HG03280 (cell line): ENCODE measurements at regions not wholly inside any gene's neighbourhood (a gene's known extent, or its start where the extent isn't known, plus 50 kb on each side); places are given as distances from the start of the nearest gene placed in this dataset.
"Not testable (repeated sequence)": the region's sequence is repeated elsewhere in the genome, so short reads cannot be mapped to it uniquely, and the experiment has no call there.

ENCODE experiments used
- ATAC-seq: cut with Tn5 transposase; IDR thresholded peaks from one replicate; pipeline ENCODE4 v1.9.1; 2021; ENCODE audit warnings: mild to moderate bottlenecking, moderate library complexity; ENCODE audit not compliant: unreplicated experiment

GRCh38 chr7:114182837-114183236, 231.8 kb upstream of the FOXP2 start:
- no peak for ATAC-seq

DNA sequence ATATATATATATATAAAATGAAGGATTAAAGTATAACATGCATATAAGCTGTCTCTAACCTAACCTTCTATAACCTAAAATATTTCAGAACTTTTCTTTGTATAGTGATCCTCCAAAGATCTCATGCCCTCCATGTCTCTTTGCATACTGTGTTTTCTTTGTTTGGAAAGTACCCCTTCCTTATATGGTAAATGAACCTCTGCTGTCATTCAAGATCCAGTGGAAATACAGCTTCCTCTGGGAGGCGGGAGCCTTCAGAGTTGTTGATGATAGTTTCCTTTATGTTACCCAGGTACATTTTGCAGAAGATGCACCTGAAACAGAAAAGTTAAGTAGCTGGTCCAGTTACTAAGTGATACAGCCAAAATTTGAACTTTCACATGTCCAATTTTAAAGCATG, 233.3 kb upstream of the FOXP2 start:
- ATAC-seq: no peak

GRCh38 chr7:114180556-114181266, 233.9 kb upstream of the FOXP2 start:
- no peak for ATAC-seq

GRCh38 chr7:114175125-114175524, 239.5 kb upstream of the FOXP2 start:
- ATAC-seq: no peak

DNA sequence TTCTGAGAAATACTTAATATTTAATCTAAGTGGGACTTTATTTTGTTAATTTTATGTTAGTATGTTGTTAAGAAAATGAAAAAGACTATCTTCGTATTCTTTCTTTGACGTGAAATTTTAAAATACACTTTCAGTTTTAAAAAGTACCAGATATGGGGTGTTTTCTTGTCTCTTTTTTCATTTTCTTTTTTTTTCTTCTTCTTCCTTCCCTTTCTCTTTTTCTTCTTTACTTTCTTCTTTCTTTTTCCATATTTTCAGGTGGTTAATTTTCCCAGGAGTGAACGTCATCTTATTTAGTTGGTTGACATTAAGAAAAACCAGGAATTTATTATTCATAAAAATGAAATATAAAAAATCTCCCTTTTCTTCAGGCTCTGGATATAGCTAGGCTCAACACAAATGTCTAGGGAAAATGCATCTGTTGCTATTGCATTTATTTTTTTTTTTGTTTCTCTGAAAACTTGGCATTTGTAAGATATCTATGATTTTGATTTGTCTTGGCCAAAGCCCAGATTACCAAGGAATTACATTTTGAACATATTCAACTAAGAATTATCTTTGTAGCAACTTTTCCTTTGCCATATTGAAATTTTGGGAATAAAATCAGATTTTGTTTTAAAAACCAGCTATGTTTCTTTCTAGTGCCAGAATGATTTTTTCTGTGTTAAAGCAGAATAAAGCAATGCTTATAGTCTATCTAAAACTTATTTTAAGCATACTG, 241.3 kb upstream of the FOXP2 start:
- no peak for ATAC-seq

- not testable (repeated sequence) for ATAC-seq
Observed at GRCh38 chr7:114169389-114169788, 245.2 kb upstream of the FOXP2 start.

DNA sequence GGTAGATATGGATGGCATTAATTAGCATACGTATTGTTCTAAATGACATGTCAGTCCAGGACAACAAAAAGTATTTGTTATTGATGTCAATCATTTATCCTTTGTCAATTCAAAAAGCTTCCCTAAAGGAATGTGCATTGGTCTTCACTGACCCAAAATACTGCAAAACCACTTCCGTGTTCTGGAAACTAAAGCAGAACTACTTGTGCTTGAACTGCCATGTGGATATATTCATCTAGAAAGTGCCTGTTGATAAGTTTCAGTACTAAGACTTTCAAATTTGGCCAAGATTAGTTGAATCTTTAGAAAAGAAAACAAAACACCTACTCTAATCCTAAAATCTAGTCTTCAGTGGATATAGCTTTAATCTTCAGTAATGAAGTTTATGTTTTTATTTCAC, 242.1 kb upstream of the PPP1R3A start:
- no peak for ATAC-seq

- no peak for ATAC-seq
Observed at GRCh38 chr7:114158854-114159253, 240.0 kb upstream of the PPP1R3A start.

DNA sequence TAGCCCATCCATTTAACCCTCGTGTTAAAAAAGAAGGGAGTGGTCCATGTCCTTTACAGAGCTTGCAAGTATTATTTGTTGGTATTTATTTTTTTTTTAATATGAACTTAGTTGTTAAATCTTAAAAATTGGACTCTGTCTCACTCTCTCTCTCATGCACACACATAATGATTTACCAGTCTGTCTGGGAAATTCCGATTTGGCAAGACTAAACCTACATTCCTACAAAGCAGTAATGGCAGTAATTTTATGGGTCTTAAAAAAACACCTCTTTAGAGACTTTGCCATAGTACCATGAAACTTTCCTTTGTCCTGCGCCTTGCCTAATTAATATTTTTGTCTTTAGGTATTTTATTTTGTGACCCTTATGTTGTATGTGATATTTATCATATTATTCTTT, 239.5 kb upstream of the PPP1R3A start:
- no peak for ATAC-seq

GRCh38 chr7:114156178-114156577, 237.4 kb upstream of the PPP1R3A start:
- ATAC-seq: no peak

DNA sequence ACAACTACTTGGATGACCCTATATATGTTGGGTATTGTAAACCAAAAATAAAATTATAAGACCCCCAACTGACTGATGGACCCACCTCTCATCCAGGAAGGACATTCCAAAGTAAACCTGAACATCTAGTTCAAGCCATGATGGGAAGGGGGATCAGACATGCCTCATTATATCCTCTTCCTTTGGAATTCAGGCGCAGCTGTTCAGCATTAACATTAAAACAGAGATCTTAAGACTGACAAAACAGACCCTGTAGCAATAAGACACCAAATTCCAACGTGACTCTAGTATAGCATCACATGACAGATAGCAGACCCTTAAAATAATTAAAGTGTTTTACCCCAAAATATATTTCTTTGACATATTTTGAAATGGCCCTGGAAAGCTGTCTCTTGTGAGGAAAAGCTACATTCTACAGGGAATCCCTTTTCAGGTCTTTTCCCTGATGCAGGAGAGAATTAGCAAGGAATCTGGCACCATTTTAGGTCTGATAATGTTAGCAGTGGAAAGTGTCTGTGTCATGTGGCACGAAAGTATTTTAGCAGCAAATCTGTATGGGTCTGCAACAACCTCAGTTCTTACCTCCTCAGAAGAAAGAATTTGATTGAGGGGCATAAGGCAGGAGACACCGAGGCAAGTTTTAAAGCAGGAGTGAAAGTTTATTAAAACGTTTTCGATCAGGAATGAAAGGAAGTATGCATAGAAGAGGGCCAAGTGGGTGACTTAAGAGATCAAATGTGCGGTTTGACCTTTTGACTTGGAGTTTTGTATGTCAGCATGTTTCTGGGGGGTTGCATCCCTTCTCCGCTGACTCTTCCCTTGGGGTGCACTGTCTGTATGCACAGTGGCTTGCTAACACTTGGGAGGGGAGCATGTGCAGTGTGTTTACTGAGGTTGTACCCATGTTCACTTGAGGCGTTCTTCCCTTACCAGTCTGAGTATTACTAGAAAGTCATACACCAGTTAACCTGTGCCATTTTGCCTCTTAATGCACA, 236.6 kb upstream of the PPP1R3A start:
- no peak for ATAC-seq

- no peak for ATAC-seq
Observed at GRCh38 chr7:114153700-114154099, 234.9 kb upstream of the PPP1R3A start.

DNA sequence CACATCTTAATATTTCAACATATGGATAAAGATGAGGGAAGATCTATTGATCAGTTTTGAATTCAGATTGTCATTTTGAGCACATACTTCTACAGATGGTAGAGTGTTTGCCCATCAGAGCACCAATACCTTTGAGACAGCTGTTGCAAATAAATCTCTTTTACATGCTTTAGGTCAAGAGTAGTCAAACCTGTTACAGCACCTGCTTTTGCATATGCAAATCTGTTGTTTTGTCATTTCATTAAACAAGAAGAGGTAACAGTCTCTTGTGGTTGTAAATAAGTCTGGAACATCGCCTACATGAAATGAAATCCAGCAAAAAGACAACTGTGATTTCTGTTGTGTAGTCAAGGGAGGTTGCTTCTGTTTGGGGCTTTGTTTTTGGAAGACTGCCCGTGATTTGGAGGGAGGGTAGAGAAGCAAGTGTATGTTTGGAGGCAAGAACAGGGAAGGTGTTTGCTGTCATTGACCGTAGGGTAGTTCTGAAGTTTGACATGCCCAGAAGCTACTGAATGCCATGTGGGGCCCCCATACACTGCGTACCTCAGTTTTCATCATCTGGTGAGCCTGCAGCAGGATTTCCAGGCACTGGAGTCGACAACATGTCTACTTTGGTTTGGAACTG, 233.6 kb upstream of the PPP1R3A start:
- ATAC-seq: no peak

DNA sequence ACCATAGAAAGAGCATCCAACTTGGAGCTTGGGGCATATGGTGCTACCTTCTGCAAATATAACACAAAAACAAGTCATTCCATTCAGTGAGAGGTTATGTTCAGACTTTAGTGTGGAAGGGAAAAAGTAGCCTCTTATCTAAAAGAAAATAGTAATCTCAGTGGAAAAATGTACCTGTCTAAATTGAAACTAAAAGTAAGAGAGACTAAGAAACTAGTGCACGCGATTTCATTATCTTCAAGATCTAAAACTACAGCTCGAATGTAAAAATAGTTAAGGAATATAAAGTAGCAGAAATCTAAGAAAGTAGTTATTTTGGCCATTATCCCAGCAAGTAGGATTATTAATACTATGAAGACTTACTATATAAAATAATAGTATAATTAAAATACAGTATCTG, 233.0 kb upstream of the PPP1R3A start:
- no peak for ATAC-seq

DNA sequence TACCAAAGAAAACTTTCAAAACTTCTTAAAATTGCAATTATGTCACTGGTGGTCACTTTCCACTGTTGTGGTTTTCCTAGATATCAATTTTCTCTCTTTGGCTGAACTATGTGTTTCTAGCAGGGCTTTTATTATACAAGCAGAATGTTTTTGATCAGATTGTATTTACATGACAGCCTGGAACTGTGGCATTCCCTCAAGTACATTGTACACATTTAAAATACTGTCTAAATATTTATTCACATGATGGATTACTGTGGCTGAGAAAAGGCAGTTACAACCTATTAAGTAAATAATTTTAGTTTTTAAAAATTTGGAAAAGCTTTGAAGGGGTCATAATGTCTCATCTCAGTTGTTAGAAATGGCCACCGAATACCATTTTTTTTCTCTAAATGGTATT, 231.9 kb upstream of the PPP1R3A start:
- no peak for ATAC-seq

DNA sequence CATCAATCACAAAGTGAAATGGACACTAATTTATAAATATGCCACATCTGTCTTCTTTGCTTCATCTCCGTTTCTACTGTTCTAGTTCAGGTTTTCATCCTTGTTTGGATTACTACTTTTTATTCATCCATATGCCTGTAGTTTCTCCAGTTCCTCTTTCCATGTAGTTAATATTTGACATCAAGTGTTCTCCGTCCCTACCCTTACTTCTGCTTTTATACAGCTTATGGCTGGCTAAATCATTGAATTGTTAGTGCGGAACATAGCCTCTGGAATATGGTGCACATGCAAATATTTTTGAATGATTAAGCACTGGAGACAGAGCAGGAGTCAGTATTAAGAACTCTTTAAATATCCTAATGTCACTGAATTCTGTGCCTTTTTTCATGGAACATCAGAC, 230.0 kb upstream of the PPP1R3A start:
- no peak for ATAC-seq

GRCh38 chr7:114141415-114141814, 222.6 kb upstream of the PPP1R3A start:
- no peak for ATAC-seq

- ATAC-seq: no peak
Observed at GRCh38 chr7:114140561-114140960, 221.8 kb upstream of the PPP1R3A start.

GRCh38 chr7:114139690-114140089, 220.9 kb upstream of the PPP1R3A start:
- not testable (repeated sequence) for ATAC-seq

DNA sequence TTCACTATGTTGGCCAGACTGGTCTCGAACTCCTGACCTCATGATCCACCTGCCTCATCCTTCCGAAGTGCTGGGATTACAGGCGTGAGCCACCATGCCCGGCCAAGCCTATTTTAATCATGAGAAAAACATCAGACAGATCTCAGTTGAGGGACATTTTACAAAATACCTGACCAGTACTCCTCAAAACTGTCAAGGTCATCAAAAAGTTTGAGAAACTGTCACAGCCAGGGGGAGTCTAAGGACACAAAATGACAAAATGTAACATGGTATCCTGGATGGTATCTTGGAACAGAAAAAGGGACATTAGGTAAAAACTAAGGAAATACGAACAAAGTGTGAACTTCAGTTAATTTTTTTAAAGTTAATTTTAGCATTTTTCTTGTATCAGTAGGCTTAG, 219.8 kb upstream of the PPP1R3A start:
- ATAC-seq: no peak

GRCh38 chr7:114133717-114134116, 214.9 kb upstream of the PPP1R3A start:
- ATAC-seq: no peak
